ENCODE measurements at regions not wholly inside any gene's neighbourhood (a gene's known extent, or its start where the extent isn't known, plus 50 kb on each side); places are given as distances from the start of the nearest gene placed in this dataset.
A peak's percentile ranks its signal among the peaks of the same experiment; 100 is the strongest.

DNA sequence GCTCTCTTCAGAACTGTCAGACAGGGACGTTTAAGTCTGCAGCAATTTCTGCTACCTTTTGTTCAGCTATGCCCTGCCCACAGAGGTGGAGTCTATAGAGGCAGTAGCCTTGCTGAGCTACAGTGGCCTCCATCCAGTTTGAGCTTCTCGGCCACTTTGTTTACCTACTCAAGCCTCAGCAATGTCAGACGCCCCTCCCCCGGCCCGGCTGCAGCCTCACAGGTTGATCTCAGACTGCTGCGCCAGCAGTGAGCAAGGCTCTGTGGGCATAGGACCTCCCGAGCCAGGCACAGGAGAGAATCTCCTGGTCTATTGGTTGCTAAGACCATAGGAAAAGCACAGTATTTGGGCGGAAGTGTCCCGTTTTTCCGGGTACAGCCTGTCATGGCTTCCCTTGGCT, 89.9 kb upstream of the PDC start:
- DNase-seq, result no peak

DNA sequence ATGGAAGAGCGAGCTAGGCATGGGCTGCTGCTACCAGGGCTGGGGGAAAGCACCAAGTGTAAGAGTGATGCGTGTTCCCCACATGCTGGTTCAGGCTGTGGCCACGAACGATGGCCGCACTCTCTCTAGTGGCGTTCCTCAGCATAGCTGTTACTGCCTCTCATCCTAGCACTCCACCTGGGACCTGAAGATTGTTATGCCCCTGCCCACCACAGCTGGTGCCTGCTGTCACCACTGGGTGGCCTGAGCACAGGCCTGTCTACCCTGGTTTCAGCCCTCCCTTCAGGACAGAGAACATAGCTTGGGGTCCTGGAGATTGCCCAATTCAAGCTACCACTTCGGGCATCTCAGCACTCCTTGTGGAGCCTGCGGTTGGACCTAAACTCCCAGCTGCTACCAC, 80.1 kb upstream of the PDC start:
- DNase-seq, result no peak

DNA sequence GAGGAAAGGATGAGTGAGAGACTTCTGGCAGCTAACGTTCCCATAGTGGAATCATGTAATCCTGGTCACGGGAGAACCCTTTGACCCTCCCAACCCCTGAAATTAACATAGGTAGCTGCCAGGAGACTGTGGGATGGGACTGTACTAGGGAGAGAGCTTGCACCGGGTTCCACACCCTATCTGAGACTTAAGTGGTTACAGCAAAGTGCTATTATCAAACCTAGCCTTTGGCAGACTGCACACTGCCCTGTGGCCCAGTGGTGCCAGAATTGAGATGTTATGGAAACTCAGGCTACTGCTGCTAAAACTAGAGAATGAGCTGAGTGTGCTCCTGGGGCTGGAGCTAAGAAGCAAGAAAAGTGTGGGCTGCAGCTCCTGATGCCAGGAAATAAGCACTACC, 79.6 kb upstream of the PDC start:
- DNase-seq, result no peak

DNA sequence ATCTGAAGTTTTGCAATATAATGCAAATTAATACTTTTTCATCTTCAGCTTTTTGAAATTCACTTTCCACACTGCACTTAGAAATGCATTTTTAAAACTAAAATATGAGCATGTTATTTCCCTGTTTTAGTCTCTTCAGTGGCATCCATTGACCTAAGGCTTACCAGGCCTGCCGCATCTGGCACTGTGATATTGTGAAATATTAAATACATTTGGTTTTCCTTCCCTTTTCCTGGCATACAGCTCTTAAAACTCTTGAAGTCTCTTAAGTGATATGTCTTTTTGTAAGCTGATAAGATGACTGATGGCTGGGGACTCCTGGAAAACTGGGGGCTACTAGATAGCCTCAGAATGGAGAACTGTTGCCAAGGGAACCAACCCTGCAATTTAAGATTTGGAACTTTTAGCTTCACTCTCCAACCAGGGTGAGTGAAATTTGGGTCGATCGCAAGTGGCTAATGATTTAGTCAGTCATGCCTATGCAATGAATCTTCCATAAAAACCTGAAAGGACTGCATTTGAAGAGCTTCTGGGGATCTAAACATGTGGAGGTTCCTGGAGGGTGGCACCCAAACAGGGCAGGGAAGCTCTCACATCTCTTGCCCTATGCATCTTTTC, 75.5 kb upstream of the PDC start:
- DNase-seq, result peak; percentile 63

DNA sequence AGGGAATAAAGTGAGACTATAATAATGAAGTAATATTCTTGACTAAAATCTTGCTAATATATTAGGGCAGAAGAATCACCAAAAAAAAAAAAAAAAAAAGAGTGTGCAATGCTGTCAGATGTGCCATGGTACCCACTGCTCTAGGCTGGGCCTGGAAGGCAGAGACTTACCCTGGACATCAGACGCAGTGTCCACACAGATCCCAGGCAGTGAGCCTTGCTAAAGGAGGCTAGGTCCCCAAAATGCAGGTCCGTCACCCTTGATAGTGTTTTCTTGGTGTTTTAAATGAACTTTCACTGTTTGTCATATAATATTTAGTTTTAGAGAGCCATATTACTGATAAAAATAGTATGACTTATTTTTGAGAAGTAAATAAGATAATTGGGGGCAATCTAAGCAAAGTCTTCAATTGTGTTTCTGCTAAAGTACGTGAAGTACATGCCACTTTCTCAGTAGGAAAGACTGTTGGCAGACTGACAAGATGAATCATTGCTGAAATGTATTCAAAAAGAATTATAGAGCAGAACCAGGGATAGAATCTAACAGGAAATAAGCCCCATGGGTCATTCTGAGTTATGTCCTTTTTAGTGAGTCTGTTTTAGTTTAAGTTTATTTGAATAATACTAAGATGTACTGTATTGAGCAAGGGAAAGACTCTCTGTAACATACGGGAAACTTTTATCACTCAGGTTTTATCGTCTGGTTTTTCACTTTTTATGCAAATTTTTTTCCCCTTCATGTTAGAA, 74.6 kb upstream of the PDC start:
- peak; percentile 98 for DNase-seq

DNA sequence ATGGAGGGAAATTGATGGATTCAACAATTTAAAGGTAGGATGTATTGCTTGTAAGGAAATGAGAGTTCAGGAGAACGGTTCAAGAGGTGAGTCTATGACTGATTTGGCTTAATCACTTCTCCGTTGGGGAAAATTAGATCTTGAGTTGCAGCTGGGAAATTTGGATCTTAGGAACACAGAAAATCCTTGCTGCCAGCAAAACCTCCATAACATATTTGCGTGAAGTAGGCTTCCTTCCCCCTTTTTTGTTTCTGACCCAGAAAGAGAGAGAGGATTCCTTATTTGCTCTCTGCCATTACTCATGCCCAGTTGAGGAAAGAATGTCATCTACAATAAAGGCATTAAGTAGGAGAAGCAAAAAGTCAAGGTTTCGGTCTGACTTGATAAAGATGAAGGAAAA, 73.5 kb upstream of the PDC start:
- DNase-seq, result peak; percentile 14

DNA sequence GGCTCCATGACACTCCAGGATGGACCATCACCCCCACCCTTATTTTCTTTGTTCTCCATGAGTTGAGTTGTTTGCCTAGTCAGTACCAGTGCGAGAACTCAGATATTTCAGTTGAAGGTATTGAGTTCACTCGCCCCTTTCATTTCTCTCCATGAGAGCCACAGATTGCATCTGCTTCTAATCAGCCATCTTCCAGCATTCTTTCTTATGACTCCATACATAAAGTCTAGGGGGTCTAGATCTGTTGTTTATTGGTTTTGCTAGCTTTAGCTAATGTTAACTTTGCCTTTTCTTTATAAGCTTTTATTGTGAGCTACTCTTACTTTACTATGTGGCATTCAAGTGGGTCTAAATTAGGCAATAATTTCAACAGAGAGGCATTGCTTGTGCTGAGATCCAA, 71.6 kb upstream of the PDC start:
- peak; percentile 64 for DNase-seq

DNA sequence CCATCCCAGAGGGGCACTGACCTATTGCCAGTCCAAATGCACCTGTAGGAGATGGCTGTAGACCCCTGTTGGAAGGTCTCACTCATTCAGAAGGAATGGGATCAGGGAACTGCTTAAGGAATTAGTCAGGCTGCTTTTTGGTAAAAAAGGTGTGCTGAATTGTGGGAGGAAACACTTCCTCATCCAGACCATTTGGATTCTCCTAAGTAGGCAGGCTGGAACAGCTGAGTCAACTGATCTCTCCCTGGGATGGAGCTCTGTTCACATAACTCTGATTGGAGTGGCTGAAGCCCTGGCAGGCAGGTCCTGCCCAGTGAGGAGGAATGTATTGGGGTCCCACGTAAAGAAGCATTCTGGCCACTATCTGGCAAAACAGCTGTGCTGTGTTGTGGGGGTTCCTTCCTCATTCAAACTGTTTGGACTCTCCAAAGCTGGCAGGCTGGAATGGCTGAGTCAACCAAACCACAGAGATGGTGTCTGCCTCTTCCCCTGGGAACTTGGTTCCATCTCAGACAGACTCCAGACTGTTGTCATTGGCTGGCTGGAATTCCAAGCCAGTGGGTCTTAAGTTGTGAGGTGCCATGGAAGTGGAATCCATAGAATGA, 70.7 kb upstream of the PDC start:
- DNase-seq, result peak; percentile 92

DNA sequence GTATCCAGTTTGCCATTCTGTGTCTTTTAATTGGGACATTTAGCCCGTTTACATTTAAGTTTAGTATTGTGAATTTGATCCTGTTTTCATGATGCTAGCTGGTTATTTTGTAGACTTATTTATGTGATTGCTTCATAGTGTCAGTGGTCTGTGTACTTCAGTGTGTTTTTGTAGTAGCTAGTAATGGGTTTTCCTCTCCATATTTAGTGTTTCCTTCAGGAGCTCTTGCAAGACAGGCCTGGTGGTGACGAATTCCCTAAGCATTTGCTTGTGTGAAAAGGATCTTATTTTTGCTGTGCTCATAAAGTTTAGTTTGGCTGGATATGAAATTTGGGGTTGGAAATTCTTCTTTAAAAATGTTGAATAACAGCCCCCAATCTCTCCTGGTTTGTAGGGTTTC, 69.2 kb upstream of the PDC start:
- DNase-seq, result peak; percentile 73

DNA sequence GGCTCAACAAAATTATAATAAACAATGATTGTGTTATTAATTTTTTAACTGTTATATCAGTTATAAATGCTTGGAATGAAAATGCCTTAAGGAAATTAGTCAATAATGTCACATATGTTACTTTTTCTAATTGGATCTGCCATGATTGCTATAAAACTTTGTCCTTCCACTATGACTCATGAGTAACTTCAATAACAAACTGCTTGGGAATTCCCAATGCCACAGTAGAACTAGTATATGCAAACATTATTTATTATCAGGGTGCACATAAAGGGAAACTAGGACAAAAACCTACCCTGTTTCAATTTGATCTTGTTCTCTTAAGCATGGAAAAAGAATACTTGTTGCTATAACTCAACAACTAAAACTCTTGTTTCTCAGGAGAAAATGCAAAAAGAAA, 59.1 kb upstream of the PDC start:
- DNase-seq, result no peak

DNA sequence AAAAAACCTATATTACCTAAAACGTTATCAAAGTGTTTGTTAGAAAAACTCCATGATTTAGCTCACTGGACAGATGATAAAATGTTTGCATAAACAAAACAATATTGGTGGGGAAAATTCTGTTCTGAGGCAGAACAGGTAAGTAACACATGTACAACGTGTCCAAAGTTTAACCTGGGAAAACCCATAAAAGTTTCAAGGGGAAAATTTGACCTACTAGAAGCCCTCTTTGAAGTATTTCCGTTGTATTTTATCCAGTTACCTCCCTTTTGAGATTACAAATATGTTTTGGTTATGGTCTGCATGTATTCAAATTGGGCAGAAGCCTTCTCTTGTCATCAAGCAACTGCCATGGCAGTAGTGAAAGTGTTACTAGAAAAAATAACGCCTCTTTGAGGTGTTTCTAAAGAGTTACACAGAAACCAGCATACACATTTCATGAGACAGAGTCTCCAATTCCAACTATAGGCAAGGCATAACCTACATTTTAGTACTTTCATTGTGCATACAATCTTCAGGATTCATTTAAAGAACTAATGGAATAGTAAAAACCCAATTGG, 58.0 kb upstream of the PDC start:
- DNase-seq, result no peak

DNA sequence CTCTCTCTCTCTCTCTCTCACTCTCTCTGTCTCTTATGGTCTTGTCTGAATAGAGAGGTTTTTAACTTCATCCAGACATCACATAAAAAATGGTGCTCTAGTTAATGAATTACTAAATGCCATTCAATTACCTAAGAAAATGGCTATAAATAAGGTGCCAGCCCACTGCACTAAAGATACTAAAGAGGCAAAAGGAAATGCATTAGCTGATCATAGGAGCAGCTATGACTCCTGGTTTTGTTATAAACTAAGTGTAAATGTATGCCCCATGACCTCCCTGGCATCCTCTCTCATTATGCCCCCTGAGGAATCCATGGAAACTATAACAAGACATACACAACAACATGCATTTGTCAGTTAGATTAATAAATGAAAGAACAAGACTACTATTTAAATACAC, 57.5 kb upstream of the PDC start:
- no peak for DNase-seq

DNA sequence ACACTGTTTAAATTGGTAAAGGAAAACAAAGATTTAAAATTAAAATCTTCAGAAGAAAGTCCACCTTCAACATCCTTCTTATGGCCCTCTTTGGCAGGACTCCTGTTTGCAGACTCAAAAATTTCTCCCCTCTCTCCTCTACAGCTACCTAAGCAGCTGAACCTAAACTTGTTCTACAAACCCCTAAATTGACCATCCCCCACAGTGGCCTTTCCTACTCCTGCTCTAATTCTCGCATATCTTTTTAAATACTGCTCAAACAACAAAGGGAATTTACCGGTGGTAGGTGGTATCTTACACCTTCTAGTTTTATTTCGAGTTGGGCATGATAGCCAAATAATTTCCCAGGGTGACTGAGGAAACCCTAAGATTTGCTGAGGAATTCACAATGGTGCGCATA, 53.5 kb upstream of the PDC start:
- DNase-seq, result no peak

DNA sequence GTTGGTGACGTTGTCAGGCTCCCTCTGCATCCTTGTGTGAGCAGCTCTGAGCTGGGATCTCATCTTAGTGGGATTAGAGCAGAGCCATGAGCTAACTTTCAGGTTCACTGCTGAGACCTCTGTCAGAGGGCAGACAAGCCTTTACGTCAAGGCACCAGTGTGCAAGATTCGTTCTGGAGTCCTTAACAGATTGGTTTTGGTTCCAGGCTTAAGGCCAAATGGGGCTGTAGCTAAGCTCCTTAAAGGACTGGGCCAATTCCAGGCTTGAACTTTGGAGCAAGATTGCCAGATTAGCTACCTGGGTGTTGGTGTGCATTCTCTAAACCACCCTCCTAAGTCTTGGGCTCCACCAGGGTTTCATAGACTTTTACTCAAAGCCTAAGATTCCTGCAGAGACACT, 52.6 kb upstream of the PDC start:
- no peak for DNase-seq

DNA sequence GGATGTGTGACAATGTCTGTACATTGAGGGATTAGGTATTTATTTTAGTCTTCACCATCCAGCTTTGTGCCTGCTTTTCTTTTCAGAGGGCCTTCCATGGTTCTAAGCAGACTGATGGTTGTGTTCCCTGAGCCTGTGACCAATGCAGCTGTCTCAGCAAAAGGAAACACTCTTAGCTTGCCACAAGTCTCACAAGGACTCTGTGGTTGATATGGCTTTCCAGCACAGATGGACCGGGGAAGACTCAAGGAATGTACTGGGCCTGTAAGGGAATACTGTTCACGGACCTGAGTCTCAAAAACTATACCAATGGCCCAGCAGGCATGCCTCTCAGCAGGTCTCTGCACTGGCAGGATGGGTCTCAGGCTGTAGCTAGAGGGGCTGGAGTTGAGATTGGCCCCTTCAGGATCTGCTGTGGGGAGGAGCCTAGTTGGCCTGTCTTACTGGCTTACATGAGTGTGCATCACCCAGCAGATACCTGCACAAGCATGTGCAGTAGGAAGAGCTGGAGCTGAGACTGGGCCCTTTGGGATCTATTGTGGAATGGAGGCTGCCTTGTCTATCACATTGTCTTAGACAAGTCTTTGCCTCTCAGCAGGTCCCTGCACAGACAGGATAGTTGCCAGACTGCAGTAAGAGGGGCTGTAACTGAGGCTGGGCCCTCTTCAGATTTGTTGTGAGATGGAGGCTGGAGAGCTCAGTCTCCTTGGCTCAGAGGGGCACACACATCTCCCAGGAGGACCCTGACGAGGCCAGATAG, 52.0 kb upstream of the PDC start:
- no peak for DNase-seq

DNA sequence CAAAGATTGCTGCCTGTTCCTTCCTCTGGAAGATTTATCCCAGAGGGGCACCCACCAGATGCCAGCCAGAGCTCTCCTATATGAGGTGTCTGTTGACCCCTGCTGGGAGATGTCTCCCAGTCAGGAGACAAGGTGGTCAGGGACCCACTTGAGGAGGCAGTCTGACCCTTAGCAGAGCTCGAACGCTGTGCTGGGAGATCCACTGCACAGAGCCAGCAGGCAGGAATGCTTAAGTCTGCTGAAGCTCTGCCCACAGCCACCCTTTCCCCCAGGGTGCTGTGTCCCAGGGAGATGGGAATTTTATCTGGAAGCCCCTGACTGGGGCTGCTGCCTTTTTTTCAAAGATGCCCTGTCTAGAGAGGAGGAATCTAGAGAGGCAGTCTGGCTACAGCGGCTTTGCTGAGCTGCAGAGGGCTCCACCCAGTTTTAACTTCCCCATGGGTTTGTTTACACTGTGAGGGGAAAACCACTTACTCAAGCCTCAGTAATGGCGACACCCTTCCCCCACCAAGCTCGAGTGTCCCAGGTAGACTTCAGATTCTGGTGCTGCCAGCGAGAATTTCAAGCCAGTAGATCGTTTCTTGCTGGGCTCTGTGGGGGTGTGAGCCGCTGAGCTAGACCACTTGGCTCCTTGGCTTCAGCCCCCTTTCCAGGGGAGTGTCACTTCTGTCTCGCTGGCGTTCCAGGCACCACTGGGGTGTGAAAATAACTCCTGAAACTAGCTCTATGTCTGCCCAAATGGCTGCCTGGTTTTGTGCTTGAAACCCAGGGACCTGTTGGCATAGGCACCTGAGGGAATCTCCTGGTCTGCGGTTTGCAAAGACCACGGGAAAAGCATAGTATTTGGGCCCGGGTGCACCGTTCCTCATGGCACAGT, 51.1 kb upstream of the PDC start:
- DNase-seq, result peak; percentile 45
